ENCODE measurements at regions not wholly inside any gene's neighbourhood (a gene's known extent, or its start where the extent isn't known, plus 50 kb on each side); places are given as distances from the start of the nearest gene placed in this dataset. TPM values are rescaled to one million over a fixed set of nuclear protein-coding genes. Genes with fewer than 3 reads are reported as not detected.

- no peak for TF ChIP-seq CTCF (IDR thresholded peaks at IDR 0.05; ENCODE audit: insufficient read depth, low read depth, low read length)
- Histone ChIP-seq H3K36me3 (ENCODE audit: control insufficient read depth, insufficient read depth, low read length) (no peaks in the 10 kb centered on the region), H3K4me3 (ENCODE audit: low read depth, low read length) (no peak overlapping the region), H3K27me3 (ENCODE audit: control insufficient read depth, insufficient read depth, low read length) (no peaks in the 10 kb centered on the region)
- CTCF ChIA-PET: no interaction called here
- POLR2A ChIA-PET: no interaction called here
- DNase-seq (ENCODE audit: low read depth): no peak
Observed at GRCh38 chrX:142256935-142257334, 51.8 kb upstream of the MAGEC2 start.

Small RNA genes in the stretch of these regions (small RNA-seq; reads per million reads assigned to genes)
- not detected for gene RNA5SP516 (ENCODE audit: insufficient read length, low read depth, low replicate concordance)

All from BJ (cell line).